Stimulated activated CD8-positive, alpha-beta memory T cell treated with anti-CD3 and anti-CD28 coated beads, Interleukin-2, amount 100 ng/mL, for 1 hour (primary cell): ENCODE measurements at regions not wholly inside any gene's neighbourhood (a gene's known extent, or its start where the extent isn't known, plus 50 kb on each side); places are given as distances from the start of the nearest gene placed in this dataset.

Experiments
- DNase-seq, 2 donors: peaks; one replicate each; pipeline ENCODE4 v3.0.0-alpha.2; 2020; ENCODE audit warnings: low read depth in 2 of 2

DNA sequence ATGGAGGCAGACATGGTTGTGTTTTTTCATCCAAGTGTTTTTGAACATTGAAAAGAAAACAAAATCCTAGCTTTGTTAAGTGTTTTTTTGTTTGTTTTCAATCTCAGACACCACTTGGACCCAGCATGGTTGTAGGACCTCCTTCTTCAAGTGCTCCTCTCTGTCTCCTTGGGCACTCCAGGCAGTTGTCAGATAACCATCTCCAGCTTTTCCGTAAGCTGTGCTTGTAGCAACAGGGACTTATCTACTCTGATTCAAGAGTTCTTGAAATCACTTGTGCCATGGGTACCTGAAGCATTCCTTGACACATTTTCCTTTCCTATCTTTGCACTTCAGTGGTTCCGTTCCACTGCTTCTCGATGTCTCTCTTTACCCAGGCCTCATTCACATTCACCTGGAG lies 334.9 kb upstream of the DDX53 start:
- no peak for DNase-seq

DNA sequence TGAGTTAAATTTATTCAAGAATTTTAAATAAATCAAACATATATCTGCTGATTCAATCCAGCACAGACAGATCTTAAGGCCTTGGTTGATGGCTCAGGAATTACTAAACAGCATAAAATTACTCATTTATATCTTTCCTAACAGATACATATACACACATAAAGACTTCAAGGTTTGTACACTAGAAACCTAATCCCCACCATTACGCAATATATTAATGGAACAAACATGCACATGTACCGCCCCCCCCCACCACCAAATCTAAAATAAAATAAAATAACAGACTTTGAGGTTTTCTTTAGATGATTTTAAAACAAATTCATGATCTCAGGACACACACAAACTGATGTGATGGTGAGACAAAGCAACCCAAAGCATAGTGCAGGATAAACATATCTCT lies 333.9 kb upstream of the DDX53 start:
- no peak for DNase-seq

DNA sequence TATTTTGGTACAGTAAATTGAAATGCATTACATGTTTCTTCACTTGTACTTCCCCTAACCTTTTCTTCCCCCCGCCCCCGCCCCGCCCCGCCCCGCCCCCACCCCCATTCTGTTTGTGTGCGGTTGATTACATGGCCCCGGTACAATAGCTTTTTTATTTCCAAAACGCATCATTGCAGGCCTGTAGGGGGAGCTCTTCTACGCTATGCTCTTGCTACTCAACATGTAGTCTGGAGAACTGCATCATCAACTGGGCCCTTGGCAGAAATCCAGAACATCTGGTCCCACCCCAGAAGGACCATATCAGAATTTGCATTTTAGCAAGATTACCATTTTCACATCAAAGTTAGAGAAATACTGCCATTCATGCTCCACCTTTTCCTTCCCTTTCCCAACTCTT lies 333.3 kb upstream of the DDX53 start:
- no peak for DNase-seq

DNA sequence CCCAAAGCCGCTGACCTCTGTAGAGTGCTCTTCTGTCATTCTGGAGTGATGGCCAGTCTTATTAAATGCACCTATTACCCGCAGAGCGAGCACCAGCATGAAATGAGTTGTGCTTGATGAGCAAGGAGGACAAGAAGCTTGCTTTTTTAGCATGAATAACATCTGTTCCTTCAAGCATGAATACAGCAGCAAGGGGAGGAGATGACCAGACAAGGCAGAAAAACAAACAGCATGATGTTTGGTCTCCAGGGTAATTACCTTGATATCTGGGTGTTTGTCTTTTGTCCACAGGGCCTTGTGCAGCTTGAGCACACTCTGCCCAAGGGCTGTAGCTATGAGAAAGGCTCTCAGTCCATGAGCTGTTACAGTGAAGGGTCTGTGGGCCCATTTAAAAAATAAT lies 324.8 kb upstream of the DDX53 start:
- DNase-seq = no peak

DNA sequence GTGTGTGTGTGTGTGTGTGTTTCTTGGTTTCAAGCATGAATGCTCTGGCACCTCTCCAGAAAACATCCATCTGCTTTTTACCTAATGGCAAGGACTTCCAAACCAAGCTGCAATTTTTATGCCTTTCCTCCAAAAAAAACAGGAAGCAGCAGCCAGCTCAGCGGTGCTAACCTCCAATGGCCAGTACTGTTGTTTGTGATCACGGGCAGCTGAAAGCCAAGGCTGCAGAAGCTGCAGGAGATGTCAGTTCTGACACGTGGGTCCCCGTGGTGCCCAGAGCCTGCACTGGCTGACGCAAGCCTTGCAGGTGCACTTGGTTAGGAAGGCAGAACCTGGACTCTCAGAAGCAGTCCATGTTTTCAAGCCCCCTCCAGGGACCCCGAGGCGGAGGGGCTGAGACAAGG lies 313.6 kb upstream of the DDX53 start:
- DNase-seq = no peak

DNA sequence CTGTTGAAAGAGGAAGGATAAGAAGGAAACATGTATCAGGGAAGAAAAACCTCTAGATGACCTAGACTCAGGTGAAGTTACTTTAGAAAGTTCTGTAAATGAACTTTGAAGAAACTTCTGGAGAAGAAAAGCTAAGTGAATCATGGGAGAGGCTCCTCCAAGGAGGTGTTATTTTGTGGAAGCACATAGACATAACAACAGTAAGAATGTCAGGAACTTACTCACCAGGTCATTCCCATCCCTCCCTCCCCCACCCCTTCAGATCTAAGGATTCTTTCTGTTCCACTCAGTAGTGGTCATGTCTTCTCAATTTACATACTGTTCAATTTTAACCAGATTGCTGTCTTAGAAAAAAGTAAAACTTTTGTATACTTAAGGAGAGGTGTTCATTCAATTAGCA lies 310.5 kb upstream of the DDX53 start:
- no peak for DNase-seq

DNA sequence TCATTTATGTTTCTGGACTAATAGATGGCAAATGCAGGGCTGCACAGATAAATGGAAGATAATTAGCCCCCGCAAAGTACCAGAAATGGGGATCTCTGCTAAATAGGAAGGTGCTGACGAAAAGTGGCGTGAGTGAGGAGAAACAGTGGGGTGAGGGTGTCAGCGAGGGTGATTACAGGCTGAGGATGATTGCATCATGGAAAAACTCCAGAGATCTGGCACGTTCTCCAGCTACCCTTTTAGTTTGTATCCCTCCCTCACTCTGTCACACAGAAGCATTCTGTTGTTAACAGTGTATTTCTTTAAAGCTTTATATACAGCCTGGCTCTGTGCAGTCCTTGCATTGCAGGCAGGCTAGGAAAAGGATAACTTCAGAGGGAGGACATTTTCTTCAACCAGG lies 309.6 kb upstream of the DDX53 start:
- no peak for DNase-seq

DNA sequence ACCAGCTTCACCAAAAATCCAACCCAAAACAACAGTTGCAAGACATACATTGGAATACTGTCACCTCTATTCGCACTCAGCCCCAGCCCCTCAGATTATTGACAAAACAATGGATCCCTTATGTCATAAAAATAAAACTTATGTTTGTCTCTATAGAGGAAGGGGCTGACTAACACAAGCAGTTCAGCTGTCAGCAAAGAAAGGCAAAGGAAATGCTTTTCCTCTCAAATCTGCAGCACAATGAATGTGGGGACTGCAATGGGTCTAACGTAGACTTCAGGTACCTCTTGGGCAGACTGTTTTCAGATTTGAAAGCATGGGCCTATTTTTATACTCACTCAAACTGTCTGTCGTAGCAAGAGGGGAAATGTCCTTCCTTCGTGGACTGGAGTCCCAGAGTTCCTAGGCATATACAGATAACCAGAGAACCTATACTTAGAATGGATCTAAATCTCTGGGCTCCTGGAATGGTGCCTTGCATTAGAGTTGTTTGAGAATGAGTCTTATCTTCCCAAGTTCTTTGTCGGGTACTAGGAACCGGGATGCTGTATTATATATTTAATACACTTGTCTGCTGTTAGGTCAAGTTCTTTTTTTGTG lies 307.7 kb upstream of the DDX53 start:
- DNase-seq = no peak

DNA sequence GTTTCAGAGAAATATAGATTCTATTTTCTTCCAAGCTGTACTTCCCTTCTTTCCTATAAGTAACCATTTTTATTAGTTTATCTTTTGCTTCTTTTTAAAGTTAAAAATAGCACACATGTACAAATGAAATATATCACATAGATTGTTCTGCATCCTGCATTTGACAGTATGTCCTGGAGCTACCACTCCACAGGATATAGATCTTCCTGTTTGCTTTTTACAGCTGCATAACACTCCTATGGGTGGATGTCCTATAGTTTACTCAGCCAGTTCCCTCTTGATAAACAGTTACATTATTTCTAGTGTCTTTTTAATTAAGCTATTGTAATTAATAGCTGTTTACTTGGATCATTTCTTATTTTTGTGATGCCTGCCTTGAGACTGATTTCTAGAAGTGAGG lies 301.6 kb upstream of the DDX53 start:
- no peak for DNase-seq

DNA sequence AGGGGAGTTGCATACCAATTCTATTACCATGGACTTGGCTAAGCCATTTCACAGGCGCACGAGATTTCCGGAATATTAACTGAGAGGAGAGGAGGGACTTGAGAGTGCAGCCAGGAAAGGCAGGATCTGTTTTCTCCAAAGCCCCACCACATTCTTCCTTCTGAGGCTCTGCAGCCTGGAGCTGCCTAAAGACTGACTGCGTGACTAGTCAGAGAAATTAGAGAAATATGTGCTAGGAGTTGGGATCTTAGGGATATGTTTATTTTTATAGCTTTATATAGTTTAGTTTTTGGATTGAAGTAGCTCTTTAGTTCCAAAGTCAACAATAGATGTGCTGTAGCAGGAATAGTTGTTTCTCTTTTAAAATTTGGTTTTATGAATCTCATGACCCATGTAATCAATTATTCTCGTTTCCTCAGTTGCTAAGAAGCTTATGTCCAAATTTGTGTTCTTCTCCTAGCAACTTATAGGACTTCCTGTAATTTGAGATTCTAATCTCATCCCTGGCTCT lies 300.1 kb upstream of the DDX53 start:
- DNase-seq = no peak

DNA sequence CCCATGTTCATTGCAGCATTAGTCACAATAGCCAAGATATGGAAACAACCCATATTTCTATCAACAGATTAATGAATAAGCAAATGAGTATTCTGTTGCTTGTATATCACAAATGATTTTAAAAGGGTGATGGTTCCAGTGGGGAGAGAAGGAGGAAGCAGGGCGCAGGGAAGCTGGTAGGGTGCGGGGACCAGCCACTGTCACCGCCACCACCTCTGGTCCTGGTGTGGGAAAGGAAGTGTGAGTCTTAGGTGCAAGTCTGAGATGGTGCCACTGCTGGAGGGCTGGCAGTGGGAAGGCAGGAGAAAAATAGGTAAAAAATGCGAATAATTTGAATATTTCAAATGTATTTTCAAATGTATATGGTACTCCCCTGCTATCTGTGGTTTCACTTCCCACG lies 286.8 kb upstream of the DDX53 start:
- no peak for DNase-seq

DNA sequence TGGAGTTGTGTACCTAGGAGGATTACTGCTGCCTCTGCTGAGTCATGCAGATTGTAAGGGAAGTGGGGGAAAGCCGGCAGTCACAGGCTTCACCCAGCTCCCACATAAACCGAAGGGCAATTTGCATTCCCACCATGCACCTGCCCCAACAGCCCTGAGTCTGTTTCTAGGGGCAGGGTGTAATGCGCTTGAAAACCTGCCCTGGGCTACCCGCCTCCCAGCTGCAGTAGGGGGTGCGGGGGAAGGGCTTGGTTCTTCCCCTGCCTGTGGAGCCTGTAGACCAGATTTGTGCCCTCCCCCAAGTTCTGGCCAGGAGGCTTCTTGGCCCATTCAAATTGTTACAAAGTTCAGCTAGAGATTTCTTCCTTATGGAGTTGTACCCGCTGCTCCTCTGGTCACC lies 269.2 kb upstream of the DDX53 start:
- no peak for DNase-seq

DNA sequence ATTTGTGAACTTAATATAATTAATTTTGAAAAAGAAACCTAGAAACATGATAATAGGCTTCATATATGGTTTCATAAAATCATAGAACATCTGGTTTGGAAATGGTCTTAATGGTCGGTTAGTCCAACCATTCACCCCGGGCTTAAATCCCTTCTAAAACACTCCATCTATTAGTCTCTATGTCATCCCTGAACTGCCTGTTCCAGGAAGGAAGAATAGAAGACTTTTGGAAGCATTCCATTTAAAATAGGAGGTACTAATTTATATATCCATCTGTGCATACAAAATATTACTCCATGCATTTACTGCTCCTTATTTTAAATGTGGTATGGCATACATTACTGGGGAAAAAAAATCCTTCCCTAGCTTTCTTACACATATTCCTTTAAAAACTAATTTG lies 262.2 kb upstream of the DDX53 start:
- DNase-seq = no peak

DNA sequence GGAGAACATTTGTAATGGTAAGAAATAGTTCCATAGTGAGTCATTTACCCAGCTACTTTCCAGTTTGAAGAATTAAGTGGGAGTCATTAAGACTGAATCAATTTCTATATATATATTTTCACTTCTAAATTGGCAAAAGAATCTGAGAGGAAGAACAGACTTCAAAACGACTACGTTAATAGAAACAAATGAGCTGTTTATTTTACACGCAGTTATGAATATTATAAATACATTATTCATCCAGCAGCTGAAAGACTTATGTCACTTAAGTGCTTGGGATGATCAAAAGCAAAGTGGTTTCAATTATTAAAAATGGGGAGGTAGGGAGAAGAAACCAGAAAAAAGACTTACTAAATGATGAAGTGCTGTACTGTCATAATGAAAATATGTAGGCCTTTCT lies 260.5 kb upstream of the DDX53 start:
- DNase-seq = no peak

DNA sequence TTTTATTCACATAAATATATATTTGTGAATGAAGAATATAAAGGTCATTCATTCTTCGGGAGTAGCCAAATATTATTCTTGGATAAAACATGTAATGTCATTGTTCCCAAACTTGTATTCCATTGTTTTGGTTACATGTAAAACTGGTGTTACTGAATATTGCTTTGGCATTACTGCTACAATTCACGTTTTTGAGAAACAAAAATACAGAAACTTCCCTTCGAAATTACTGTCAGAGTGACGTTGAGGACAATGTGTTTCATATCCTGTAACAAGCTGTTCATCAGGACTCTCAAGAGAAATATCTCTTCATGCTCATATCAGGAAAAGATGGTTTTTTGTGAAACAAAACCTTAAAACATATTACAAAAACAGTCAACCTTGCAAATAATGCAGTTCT lies 258.9 kb upstream of the DDX53 start:
- no peak for DNase-seq

DNA sequence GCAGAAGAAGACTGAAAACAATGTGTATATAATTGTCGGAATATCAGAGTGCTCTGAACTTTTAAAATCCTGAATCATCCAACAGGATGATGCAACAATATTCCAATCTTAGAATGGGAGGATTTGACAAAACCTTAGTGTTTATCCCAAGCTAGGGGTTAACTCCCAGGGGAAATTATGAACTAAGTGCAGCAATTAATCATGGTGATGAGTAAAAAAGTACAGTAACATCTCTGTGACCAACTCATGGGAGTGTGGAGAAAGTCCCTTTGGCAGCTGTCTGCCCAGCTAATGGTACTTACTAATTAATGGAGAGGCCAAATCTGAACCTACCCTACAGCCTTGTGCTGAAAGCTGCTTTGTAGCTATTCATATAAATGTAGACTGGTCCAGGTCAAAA lies 257.6 kb upstream of the DDX53 start:
- DNase-seq = no peak

DNA sequence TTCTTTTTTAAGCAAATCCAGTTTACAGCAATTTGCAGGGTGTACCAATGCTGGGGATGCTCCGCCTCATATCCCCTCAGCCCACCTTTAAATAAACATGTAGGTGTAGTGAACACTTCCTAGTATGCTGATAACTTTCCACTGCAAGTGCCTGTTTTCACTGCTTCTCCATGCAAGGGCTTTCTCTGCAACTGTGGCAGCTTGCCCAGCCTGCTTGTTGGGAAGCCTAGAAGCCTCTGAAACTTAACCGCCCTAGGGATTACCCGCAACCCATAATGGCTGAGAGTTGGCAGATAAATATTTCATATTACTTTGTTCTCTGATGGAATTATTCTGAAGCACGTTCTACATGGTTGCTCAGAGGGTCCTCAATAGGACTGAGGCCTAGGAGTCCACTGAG lies 253.7 kb upstream of the DDX53 start:
- DNase-seq = no peak

DNA sequence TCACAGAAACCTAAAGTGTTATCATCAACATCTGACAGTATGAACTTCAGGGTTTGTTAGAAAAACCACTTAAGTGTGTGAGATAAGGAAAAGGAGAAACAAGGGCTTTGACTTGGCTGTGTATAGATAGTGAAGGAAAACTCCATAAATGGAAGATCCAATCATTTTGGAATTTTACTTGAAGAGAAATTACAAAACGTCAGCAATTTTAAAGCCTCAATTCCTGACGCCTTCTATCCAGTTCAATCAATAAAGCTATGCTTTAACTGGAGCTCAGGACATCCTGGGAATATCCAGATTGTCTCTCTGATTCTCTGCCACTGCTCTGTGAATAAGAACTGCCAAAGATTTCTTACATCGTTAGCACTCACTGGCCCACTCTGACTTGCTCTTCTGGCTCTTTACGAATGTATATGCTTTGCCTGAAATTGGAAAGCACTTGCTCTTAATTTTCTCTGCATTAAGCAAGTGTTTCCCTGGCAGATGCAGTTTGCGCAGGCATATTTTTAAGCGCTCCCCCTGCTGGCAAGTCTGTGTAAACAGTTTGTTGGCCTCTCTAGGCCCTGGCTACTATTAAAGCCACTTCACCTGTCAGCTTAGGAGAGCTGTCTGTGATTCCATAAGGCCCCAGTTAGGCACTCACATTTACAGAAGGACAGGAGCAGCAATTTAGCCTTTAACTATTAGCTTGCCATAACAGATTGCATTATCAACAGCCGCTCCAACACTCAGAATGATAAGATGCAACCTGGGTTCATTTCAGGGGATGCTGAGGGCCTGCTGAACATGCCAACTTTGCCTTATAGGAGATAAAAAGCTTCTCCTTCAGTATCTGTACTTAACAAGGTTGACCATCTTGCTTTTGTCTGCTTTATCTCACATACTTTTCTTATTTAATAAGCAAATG lies 251.4 kb upstream of the DDX53 start:
- peak in 1 of 2 donors; percentile 0 for DNase-seq

DNA sequence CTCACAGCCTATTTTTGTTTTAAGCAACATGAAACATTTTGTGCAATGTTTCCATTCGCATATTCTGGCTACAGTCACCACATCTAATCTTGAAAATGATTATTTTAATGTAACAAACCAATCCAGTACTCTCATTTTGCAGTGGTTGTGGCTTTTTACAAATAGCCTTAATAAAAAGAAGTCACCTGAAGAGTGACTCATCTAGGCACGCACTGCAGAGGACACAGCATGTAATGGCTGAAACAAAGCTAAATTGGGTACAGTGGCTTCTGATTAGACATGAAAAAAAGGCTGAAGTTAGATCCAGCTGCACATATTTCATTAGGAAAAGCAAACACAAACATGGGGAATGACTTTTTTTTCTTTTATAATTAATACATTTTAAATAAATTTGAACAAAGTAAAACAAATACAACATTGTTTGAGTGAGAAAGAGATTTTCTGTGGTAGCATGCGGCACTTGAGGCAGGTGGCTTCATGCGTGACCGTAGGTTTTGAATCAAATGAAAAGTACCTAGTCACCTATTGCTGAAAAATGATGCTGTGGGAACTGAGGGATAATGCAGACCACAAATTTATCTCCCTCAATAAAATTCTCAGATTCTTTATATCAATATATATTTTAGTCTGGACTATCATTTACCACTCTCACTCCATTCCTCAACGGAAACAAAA lies 240.8 kb upstream of the DDX53 start:
- no peak for DNase-seq

DNA sequence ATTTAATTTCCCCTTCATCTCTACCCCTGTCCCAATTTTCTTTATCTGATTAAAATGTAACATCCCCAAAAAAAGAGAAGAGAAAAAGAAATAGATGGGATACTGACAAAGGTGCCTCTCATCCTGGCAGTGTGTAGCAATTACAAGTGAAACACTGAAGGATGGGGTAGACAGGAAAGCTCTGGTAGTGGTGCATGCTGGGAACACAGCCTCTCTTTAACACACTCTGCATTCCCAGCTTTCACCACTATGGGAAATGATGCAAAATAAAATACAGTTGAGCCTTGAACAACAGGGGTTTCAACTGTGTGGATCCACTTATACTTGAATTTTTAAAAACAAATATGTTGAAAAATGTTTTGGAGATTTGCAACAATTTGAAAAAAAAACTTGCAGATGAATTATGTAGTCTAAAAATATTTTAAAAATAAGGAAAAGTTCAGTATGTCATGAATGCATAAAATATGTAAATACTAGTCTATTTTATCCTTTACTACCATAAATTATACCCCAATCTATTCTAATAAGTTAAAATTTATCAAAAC lies 239.2 kb upstream of the DDX53 start:
- DNase-seq = no peak

DNA sequence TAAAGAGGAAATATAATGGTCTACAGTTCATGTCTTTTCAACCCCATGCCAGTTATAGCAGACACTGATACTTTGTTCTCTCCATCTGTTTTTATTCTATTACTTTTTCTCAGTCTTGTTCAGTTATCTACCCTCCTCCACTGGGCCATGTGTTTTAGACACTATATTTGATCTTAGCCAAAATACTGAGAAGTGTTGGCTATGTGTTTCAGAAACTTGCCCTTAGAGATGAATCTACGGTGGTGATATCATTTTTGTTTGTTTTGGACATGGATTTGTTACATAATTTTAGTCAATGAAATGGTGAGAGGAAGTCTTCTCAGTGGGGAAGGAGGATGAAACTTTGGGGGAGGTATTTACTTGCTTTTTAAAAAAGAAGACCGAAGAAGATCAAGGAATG lies 211.5 kb upstream of the DDX53 start:
- no peak for DNase-seq

DNA sequence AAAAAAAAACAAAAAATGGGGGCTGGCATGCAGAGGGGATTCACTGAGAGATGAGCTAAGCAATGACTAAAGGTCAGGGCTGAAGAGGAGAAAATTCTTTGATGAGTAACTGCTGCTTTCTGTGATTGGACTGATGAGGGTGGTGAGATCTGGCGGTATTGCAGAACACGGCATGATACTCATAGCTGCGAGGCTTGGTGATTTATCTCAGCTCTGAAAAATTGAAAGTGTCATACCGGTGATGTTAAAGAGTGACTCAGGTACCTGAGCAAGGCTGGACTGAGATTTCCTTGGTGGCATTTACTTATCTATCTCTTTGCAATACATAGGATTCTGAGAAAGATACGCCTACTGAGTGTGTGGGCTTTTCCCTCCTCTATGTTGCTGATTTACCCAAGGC lies 204.1 kb upstream of the DDX53 start:
- DNase-seq = no peak

DNA sequence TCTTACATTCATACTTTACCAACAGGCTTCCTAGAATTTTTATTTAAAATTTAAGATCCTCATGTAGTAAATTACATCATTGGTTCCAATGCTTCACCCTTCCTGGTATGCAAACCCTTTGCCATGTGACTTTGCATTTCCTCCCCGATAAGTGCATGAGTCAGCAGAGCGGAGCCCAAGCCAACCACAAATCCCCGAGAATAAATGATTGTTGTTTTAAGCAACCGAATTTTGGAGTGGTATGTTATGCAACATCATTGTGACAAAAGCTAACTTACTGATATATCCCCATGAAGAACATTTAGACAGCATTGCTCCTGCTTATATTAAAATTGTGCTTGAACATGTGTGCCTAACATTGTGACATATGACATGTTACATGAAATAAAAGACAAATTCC lies 199.4 kb upstream of the DDX53 start:
- no peak for DNase-seq
